BJ (cell line): ENCODE measurements at regions not wholly inside any gene's neighbourhood (a gene's known extent, or its start where the extent isn't known, plus 50 kb on each side); places are given as distances from the start of the nearest gene placed in this dataset.
"Not testable (repeated sequence)": the region's sequence is repeated elsewhere in the genome, so short reads cannot be mapped to it uniquely, and the experiment has no call there.

Source experiments
- CTCF ChIA-PET: fragments of 350-600 bp; formaldehyde crosslinking; extraction: SDS; loops from one replicate; lab custom pipeline; 2021; ENCODE audit warnings: antibody characterized with exemption, inconsistent platforms; lab: Yijun Ruan, JAX
- POLR2A ChIA-PET: fragments of 300-600 bp; sonication (Branson Sonifier 250); formaldehyde crosslinking; extraction: SDS; loops from one replicate; lab custom pipeline; 2021; ENCODE audit warnings: antibody characterized with exemption; lab: Charles Lee
- DNase-seq: peaks from one replicate; pipeline ENCODE4 v3.0.0-alpha.2; 2011; ENCODE audit warnings: low read depth
- H3K27me3 ChIP-seq: 2 replicates; pipeline ENCODE4 v1.6.0; 2011; ENCODE audit warnings: low read length; ENCODE audit not compliant: control insufficient read depth, insufficient read depth
- H3K36me3 ChIP-seq: 2 replicates; pipeline ENCODE4 v1.5.1; 2011; ENCODE audit warnings: low read length; ENCODE audit not compliant: control insufficient read depth, insufficient read depth
- H3K4me3 ChIP-seq: 2 replicates; pipeline ENCODE4 v1.5.1; 2011; ENCODE audit warnings: low read depth, mild to moderate bottlenecking, control low read depth, low read length
- TF ChIP-seq, protein P1 (sequence below): IDR thresholded peaks from 2 replicates; pipeline ENCODE4 v1.5.1; 2011; ENCODE audit warnings: low read depth, mild to moderate bottlenecking, control low read depth, inconsistent platforms, low read length, moderate library complexity; ENCODE audit not compliant: insufficient read depth

GRCh38 chr2:89154247-89154682, 462.8 kb downstream of the RPIA start:
- TF ChIP-seq, protein P1, sequence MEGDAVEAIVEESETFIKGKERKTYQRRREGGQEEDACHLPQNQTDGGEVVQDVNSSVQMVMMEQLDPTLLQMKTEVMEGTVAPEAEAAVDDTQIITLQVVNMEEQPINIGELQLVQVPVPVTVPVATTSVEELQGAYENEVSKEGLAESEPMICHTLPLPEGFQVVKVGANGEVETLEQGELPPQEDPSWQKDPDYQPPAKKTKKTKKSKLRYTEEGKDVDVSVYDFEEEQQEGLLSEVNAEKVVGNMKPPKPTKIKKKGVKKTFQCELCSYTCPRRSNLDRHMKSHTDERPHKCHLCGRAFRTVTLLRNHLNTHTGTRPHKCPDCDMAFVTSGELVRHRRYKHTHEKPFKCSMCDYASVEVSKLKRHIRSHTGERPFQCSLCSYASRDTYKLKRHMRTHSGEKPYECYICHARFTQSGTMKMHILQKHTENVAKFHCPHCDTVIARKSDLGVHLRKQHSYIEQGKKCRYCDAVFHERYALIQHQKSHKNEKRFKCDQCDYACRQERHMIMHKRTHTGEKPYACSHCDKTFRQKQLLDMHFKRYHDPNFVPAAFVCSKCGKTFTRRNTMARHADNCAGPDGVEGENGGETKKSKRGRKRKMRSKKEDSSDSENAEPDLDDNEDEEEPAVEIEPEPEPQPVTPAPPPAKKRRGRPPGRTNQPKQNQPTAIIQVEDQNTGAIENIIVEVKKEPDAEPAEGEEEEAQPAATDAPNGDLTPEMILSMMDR = peak; percentile 19; the same call in 1 of the 2 replicates
- DNase-seq, H3K4me3 ChIP-seq, CTCF ChIA-PET, H3K27me3 ChIP-seq, POLR2A ChIA-PET, H3K36me3 ChIP-seq: not testable (repeated sequence)

DNA sequence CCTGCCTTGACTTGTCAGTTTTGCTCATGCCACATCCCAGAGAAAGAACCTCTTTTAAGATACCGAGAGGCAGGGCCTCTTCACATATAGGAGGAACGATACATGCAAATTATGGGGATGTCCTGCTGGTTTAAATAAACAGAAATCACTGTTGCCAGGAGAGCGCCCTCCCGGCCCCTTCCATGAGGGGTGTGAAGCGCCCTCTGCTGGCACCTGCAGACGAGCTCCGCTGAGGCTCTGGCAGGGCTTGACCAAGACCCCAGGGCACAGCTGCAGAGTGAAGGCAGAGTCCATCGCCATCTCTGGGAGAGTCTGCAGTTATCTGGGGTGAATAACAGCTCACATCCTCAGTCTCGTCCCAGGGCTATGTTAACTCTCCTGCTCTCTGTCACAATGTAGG, 468.8 kb downstream of the RPIA start:
- H3K27me3 ChIP-seq, H3K4me3 ChIP-seq, H3K36me3 ChIP-seq, CTCF ChIA-PET, DNase-seq, POLR2A ChIA-PET: not testable (repeated sequence)

DNA sequence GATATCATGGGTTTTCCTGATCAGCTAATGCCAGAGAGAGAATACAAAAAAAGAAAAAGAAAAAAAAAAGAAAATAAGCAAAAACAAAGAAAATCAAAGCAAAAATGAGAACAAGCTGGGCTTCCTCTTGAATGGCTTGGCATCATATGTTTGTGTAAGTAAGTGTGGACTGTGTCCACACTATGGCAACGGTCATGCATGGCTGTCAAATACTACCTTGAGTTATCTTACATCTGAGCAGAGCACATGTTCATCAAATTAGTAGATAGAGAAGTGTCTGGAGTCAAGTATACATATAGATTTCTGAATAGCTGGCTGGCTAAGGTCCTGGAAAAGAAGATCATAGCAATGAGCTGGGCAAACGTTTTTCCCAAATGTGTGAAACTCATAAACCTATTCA, 470.2 kb downstream of the RPIA start:
- H3K4me3 ChIP-seq, POLR2A ChIA-PET, CTCF ChIA-PET, H3K36me3 ChIP-seq, H3K27me3 ChIP-seq, DNase-seq: not testable (repeated sequence)

DNA sequence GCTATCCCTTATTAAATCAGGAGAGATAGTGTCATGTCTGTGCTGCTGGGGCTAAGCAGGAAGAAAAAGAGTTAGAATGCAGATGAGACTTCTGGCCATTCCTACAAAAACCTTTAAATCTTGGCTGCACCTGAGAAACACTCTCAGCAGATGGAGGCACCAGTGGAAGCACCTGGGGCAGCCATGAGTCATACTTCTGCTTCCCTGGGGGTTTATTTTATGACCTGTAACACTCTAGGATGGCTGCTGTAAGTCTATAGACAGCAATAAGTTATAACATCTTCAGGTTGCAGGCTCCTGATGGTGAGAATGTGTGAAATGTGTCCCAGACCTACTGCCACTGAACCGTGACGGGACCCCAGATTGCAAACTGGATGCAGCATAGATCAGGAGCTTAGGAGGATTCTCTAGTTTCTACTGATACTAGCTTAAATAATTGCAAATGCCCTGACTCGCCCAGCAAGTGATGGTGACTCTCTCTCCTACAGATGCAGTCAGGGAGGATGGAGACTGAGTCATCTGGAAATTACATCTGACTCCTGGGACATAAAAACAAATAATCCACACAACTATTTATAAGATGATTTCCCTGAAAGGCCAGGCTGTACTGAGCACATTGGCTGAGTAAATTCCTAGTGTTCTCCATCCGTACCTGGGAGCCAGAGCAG, 479.2 kb downstream of the RPIA start:
- DNase-seq, CTCF ChIA-PET, H3K36me3 ChIP-seq, POLR2A ChIA-PET, H3K27me3 ChIP-seq, H3K4me3 ChIP-seq: not testable (repeated sequence)

GRCh38 chr2:89171174-89171519, 479.7 kb downstream of the RPIA start:
- CTCF ChIA-PET, POLR2A ChIA-PET, DNase-seq, H3K4me3 ChIP-seq, H3K27me3 ChIP-seq, H3K36me3 ChIP-seq: not testable (repeated sequence)

- H3K36me3 ChIP-seq, POLR2A ChIA-PET, CTCF ChIA-PET, DNase-seq, H3K27me3 ChIP-seq, H3K4me3 ChIP-seq: not testable (repeated sequence)
These were observed 485.5 kb downstream of the RPIA start for GRCh38 chr2:89177004-89177403.

- H3K4me3 ChIP-seq, H3K36me3 ChIP-seq, POLR2A ChIA-PET, H3K27me3 ChIP-seq, CTCF ChIA-PET, DNase-seq: not testable (repeated sequence)
These were observed 490.7 kb downstream of the RPIA start for GRCh38 chr2:89182221-89182620.

DNA sequence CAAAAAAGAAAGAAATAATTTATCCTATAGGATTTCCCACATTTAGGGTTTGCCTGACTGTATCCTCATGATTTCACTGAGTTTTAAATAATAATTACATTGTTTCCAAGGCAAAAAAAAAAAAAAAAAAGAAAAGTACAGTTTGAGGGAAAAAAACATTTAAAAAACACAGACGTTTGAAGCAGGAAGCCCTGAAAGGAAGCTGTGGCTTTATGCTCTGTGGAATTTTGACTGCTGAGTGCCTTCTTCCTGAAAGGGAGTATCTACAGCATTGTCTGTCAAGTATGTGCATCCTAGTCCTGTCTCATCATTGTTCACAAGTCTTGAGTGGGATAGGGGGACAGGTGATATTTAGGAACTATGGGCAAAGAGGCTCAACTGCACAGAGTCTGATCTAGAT, 493.3 kb downstream of the RPIA start:
- CTCF ChIA-PET, POLR2A ChIA-PET: not testable (repeated sequence)

GRCh38 chr2:89195636-89196251, 504.3 kb downstream of the RPIA start:
- CTCF ChIA-PET, H3K27me3 ChIP-seq, POLR2A ChIA-PET, H3K4me3 ChIP-seq, H3K36me3 ChIP-seq, DNase-seq: not testable (repeated sequence)

More for the DNA sequence above, 493.3 kb downstream of the RPIA start:
- not testable (repeated sequence) for DNase-seq, H3K36me3 ChIP-seq, H3K4me3 ChIP-seq, H3K27me3 ChIP-seq

DNA sequence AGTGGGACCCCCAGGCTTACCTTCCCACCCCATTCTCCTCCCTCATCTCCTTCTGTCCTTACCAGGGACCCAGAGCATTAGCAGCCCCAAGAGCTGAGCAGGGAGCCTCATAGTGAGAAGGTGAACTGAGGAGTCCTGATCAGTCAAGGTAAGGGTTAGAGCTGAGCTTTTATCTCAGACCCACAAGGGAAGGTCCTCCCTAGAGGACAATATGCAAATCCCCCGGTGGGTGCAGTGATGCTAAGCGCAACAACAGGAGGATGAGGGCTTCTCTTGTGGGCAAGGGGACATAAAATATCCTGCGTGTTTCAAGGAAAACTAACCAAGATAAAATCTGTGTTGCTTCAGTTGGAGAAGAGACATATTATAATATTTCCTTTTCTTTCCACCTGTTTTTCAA, 505.2 kb downstream of the RPIA start:
- DNase-seq, POLR2A ChIA-PET, CTCF ChIA-PET, H3K36me3 ChIP-seq, H3K4me3 ChIP-seq, H3K27me3 ChIP-seq: not testable (repeated sequence)

- CTCF ChIA-PET, H3K27me3 ChIP-seq, H3K4me3 ChIP-seq, POLR2A ChIA-PET, H3K36me3 ChIP-seq, DNase-seq: not testable (repeated sequence)
These were observed 506.6 kb downstream of the RPIA start for GRCh38 chr2:89198026-89198425.

DNA sequence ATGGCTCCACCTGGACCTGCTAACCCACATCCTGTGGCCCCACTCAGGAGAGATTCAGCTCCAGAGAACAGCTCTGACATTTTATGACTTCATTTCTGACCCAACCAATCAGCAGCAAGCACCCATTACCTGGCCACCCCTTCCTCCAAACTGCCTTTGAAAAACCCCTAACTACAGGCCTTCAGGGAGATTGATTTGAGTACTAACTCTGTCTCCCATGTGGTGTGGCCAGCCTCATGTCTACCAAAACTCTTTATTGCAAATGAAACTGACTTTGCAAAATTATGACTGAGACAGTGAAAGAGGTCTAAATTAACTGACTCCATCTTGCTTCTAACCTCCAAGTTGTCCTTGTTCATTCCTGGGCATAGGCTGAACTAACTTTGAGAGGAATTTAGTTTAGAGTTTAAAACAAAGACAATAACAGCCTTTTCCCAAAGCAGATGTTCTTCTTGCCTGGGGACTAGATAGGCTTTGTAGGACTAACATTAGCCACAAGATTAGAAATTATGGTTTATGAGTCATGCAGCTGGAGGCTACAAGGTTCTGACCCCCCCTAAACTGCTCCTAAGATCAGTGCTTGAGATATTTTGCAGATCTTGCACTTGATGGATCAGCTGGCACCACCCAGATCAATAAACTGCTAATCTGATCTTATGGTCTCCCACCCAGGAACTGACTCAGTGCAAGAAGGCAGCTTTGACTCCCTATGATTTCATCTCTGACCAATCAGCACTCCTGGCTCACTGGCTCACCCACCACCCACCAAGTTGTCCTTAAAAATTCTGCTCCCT, 508.2 kb downstream of the RPIA start:
- CTCF ChIA-PET, H3K4me3 ChIP-seq, POLR2A ChIA-PET: not testable (repeated sequence)

More for the DNA sequence above, 508.2 kb downstream of the RPIA start:
- not testable (repeated sequence) for DNase-seq, H3K27me3 ChIP-seq, H3K36me3 ChIP-seq
